K562 (cell line): ENCODE measurements at regions not wholly inside any gene's neighbourhood (a gene's known extent, or its start where the extent isn't known, plus 50 kb on each side); places are given as distances from the start of the nearest gene placed in this dataset.

Source experiments
- ATAC-seq: fragments of 200-7000 bp; cut with Tn5 transposase; 3 replicates; pipeline ENCODE4 v1.9.1; 2020; ENCODE audit warnings: moderate library complexity
- BruUV-seq: library from RNA; stranded (reverse); fragments of 400-500 nt; replicated peaks from 2 replicates; lab custom pipeline; 2021; lab: Mats Ljungman, UMichigan
- CTCF ChIA-PET: fragments of 300-600 bp; formaldehyde crosslinking; extraction: SDS; loops from one replicate; lab custom pipeline; 2021; ENCODE audit warnings: low intra/inter-chr PET ratio; lab: Yijun Ruan, JAX
- POLR2A ChIA-PET: fragments of 300-600, 350-650 bp; sonication (Branson Sonifier 250); formaldehyde crosslinking; extraction: SDS; loops from one replicate; lab custom pipeline; 2021; ENCODE audit warnings: antibody characterized with exemption, inconsistent platforms; lab: Yijun Ruan, JAX
- DNase-seq, 4 experiments: peaks; one replicate each; pipeline versions ENCODE4 v3.0.0 to v3.0.0-alpha.2; 2011 to 2018; ENCODE audit warnings: low spot score in 3 of 4, mixed read lengths in 3 of 4; ENCODE audit errors: extremely low read depth in 1 of 4
- FAIRE-seq: peaks from 2 replicates; lab custom pipeline; 2011; peaks lifted over from hg19 to GRCh38; lab: Jason Lieb, UNC
- H2AFZ ChIP-seq: 2 replicates; pipeline ENCODE4 v1.6.0; 2011; ENCODE audit warnings: low read depth, low read length, control low read depth, inconsistent platforms
- H3K27ac ChIP-seq: fragments of 200-600 bp; 3 replicates; pipeline ENCODE4 v1.8.0; 2011; ENCODE audit warnings: low read depth, mild to moderate bottlenecking, control low read depth, inconsistent platforms, low read length, moderate library complexity, mixed read lengths; ENCODE audit errors: extremely low read depth
- H3K27me3 ChIP-seq, 2 experiments: fragments of 300-600 bp in 1 of 2; 2 replicates in 1 of 2; 3 replicates in 1 of 2; pipeline versions ENCODE4 v1.6.0 to v1.8.0; 2011; ENCODE audit warnings: inconsistent platforms in 2 of 2, low read length in 2 of 2, mild to moderate bottlenecking in 1 of 2, mixed read lengths in 1 of 2, moderate library complexity in 1 of 2; ENCODE audit not compliant: control insufficient read depth in 2 of 2, insufficient read depth in 2 of 2
- H3K36me3 ChIP-seq: fragments of 300-600 bp; 3 replicates; pipeline ENCODE4 v1.8.0; 2011; ENCODE audit warnings: mild to moderate bottlenecking, low read length, inconsistent platforms; ENCODE audit not compliant: control insufficient read depth, insufficient read depth
- H3K4me1 ChIP-seq, 2 experiments: fragments of 200-600 bp in 1 of 2; replicated peaks in 1 of 2; 2 replicates in 1 of 2; 3 replicates in 1 of 2; pipeline versions ENCODE4 v1.5.1 to v1.8.0; 2011; ENCODE audit warnings: inconsistent platforms in 2 of 2, low read length in 2 of 2, mild to moderate bottlenecking in 1 of 2, mixed read lengths in 1 of 2, moderate library complexity in 1 of 2; ENCODE audit not compliant: control insufficient read depth in 2 of 2, insufficient read depth in 2 of 2
- H3K4me2 ChIP-seq: 2 replicates; pipeline ENCODE4 v1.6.1; 2011; ENCODE audit warnings: low read length, control low read depth, inconsistent platforms, mixed read lengths; ENCODE audit not compliant: insufficient read depth
- H3K4me3 ChIP-seq: fragments of 200-600 bp; sonication (generic), shearing (Covaris generic); 2 replicates; pipeline ENCODE4 v1.5.1; 2016; ENCODE audit warnings: control low read depth, inconsistent platforms
- H3K79me2 ChIP-seq: fragments of 200-600 bp; 3 replicates; pipeline ENCODE4 v1.8.0; 2011; ENCODE audit warnings: low read length, inconsistent platforms; ENCODE audit not compliant: control insufficient read depth, insufficient read depth
- H3K9ac ChIP-seq, 2 experiments: 2 replicates each; pipeline versions ENCODE4 v1.6.0 to v1.6.1; 2011; ENCODE audit warnings: low read depth in 2 of 2, low read length in 2 of 2, control low read depth in 1 of 2, inconsistent platforms in 1 of 2, mild to moderate bottlenecking in 1 of 2, mixed read lengths in 1 of 2; ENCODE audit not compliant: insufficient read depth in 1 of 2
- H3K9me1 ChIP-seq: one replicate; pipeline ENCODE4 v1.6.0; 2011; ENCODE audit warnings: inconsistent platforms, mild to moderate bottlenecking, low read length, moderate library complexity; ENCODE audit not compliant: control insufficient read depth, insufficient read depth
- H3K9me3 ChIP-seq: replicated peaks from 2 replicates; pipeline ENCODE4 v1.5.1; 2011; ENCODE audit warnings: low read depth, low read length, inconsistent platforms; ENCODE audit not compliant: control insufficient read depth, insufficient read depth
- H4K20me1 ChIP-seq: replicated peaks from 2 replicates; pipeline ENCODE4 v1.6.1; 2011; ENCODE audit warnings: low read length, inconsistent platforms, mixed read lengths; ENCODE audit not compliant: control insufficient read depth, insufficient read depth
- DACH1 ChIP-seq: fragments of 450-650 bp; IDR thresholded peaks from 2 replicates; pipeline ENCODE4 v1.6.1; 2018; ENCODE audit not compliant: partially characterized antibody
- ETV1 ChIP-seq: fragments of 450-650 bp; conservative IDR thresholded peaks from 2 replicates; pipeline ENCODE4 v1.6.1; 2016; ENCODE audit warnings: missing genetic modification characterization, control low read depth, low read depth, missing compliant biosample characterization
- POLR3A ChIP-seq: IDR thresholded peaks from 2 replicates; pipeline ENCODE4 v1.6.1; 2011; ENCODE audit warnings: borderline replicate concordance, mild to moderate bottlenecking, moderate library complexity; ENCODE audit not compliant: insufficient read length, insufficient read depth; ENCODE audit errors: extremely low read depth
- ZC3H4 ChIP-seq: sonication (generic); formaldehyde crosslinking; IDR thresholded peaks from 2 replicates; pipeline ENCODE4 v1.9.0; 2021; ENCODE audit warnings: missing genetic modification reagents, borderline replicate concordance
- WGBS: fragments of 100-300 bp; shearing (Covaris generic); methylation state at CpG from one replicate; pipeline ENCODE4 v1.1.6; 2016; ENCODE audit warnings: low coverage, mixed read lengths; ENCODE audit not compliant: insufficient coverage; ENCODE audit errors: missing lambda C conversion rate; 5-methylcytosine and 5-hydroxymethylcytosine counted together
- in situ Hi-C: fragments of 300-500 bp; cut with MboI; formaldehyde crosslinking; loops from 4 replicates; pipeline ENCODE4 v1.15.0; 2018; ENCODE audit warnings: inconsistent platforms, mixed read lengths
- intact Hi-C: fragments of 100-400 bp; cut with micrococcal nuclease; formaldehyde crosslinking; loops from 2 replicates; pipeline ENCODE4 v1.14.2; 2022
- TF ChIP-seq, protein P1 (sequence below): fragments of 250-450 bp; sonication (Bioruptor Pico); IDR thresholded peaks from 2 replicates; pipeline ENCODE4 v1.8.0; 2021; ENCODE audit warnings: moderate library complexity, mild to moderate bottlenecking, inconsistent platforms
- TF ChIP-seq, protein P2 (sequence below): fragments of 250-450 bp; sonication (Bioruptor Pico); IDR thresholded peaks from 2 replicates; pipeline ENCODE4 v1.4.0; 2020; ENCODE audit warnings: mild to moderate bottlenecking, moderate library complexity

DNA sequence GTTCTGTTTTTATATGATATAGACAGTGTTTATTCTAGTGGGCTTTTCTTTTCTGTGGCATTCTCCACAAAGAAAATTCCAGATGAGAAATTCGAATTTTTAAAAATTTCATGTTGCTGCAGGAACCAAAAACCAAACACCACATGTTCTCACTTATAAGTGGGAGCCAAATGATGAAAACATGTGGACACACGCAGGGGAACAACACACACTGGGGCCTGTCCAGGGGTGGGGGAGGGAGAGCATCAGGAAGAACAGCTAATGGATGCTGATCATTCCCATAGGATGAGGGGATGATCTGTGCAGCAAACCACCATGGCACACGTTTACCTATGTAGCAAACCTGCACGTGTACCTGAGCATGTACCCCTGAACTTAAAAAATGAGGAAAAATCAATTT is 499.0 kb upstream of the SLC35B3 start:
- no peaks in the 10 kb centered on the region for H3K9me3 ChIP-seq
- intact Hi-C loops (no loop called here), in situ Hi-C loops (no loop called here)
- TF ChIP-seq ZC3H4 (CRISPR knock-in tag) = no peak
- TF ChIP-seq POLR3A = no peak
- TF ChIP-seq, protein P1, sequence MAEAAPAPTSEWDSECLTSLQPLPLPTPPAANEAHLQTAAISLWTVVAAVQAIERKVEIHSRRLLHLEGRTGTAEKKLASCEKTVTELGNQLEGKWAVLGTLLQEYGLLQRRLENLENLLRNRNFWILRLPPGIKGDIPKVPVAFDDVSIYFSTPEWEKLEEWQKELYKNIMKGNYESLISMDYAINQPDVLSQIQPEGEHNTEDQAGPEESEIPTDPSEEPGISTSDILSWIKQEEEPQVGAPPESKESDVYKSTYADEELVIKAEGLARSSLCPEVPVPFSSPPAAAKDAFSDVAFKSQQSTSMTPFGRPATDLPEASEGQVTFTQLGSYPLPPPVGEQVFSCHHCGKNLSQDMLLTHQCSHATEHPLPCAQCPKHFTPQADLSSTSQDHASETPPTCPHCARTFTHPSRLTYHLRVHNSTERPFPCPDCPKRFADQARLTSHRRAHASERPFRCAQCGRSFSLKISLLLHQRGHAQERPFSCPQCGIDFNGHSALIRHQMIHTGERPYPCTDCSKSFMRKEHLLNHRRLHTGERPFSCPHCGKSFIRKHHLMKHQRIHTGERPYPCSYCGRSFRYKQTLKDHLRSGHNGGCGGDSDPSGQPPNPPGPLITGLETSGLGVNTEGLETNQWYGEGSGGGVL (CRISPR knock-in tag) = no peak
- TF ChIP-seq DACH1 = no peak
- TF ChIP-seq, protein P2, sequence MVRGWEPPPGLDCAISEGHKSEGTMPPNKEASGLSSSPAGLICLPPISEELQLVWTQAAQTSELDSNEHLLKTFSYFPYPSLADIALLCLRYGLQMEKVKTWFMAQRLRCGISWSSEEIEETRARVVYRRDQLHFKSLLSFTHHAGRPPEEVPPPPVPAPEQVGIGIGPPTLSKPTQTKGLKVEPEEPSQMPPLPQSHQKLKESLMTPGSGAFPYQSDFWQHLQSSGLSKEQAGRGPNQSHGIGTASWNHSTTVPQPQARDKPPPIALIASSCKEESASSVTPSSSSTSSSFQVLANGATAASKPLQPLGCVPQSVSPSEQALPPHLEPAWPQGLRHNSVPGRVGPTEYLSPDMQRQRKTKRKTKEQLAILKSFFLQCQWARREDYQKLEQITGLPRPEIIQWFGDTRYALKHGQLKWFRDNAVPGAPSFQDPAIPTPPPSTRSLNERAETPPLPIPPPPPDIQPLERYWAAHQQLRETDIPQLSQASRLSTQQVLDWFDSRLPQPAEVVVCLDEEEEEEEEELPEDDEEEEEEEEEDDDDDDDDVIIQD (CRISPR knock-in tag) = no peak
- no peak for TF ChIP-seq ETV1 (tag)
- CTCF ChIA-PET = no interaction called here
- no peak overlapping the region for H3K4me2 ChIP-seq
- BruUV-seq = no TSS peak
- H3K9me1 ChIP-seq = no peaks in the 10 kb centered on the region
- ATAC-seq = no peak
- no peaks in the 10 kb centered on the region for H3K4me1 ChIP-seq
- no peak overlapping the region for H3K27ac ChIP-seq
- H3K4me3 ChIP-seq = no peak overlapping the region
- no peaks in the 10 kb centered on the region for H4K20me1 ChIP-seq
- no peak for DNase-seq
- WGBS = 1% methylated on average over 4 of the region's 4 CpGs
- H3K36me3 ChIP-seq = no peaks in the 10 kb centered on the region
- POLR2A ChIA-PET = no interaction called here
- no peak for FAIRE-seq
- no peaks in the 10 kb centered on the region for H3K27me3 ChIP-seq
- no peak overlapping the region for H2AFZ ChIP-seq
- no peaks in the 10 kb centered on the region for H3K79me2 ChIP-seq
- no peak overlapping the region for H3K9ac ChIP-seq
